PC-9 (cell line): ENCODE measurements at regions not wholly inside any gene's neighbourhood (a gene's known extent, or its start where the extent isn't known, plus 50 kb on each side); places are given as distances from the start of the nearest gene placed in this dataset.
A peak's percentile ranks its signal among the peaks of the same experiment; 100 is the strongest.

Experiments
- BruUV-seq: library from RNA; stranded (reverse); fragments of 400-500 nt; replicated peaks from 2 replicates; lab custom pipeline; 2021; lab: Mats Ljungman, UMichigan
- CTCF ChIA-PET: fragments of 300-600 bp; sonication (Branson Sonifier 250); formaldehyde crosslinking; loops from one replicate; lab custom pipeline; 2022; ENCODE audit warnings: antibody characterized with exemption; lab: Charles Lee
- POLR2A ChIA-PET: fragments of 300-600 bp; sonication (Branson Sonifier 250); formaldehyde crosslinking; loops from one replicate; lab custom pipeline; 2022; ENCODE audit warnings: antibody characterized with exemption; ENCODE audit not compliant: unreplicated experiment; lab: Charles Lee
- DNase-seq, 2 experiments: peaks; one replicate each; pipeline versions ENCODE4 v3.0.0 to v3.0.0-alpha.2; 2015 to 2022; ENCODE audit warnings: mixed read lengths in 1 of 2
- H2AFZ ChIP-seq: fragments of 200-600 bp; sonication (generic); 2 replicates; pipeline ENCODE4 v1.8.1; 2017; ENCODE audit warnings: antibody characterized with exemption
- H3F3A ChIP-seq: fragments of 200-600 bp; sonication (generic); 2 replicates; pipeline ENCODE4 v1.8.1; 2017; ENCODE audit warnings: antibody characterized with exemption, mild to moderate bottlenecking, low read depth; ENCODE audit not compliant: insufficient read depth
- H3K27ac ChIP-seq: fragments of 200-600 bp; sonication (generic); 2 replicates; pipeline ENCODE4 v1.6.1; 2016; ENCODE audit warnings: mixed run types
- H3K27me3 ChIP-seq: fragments of 200-600 bp; sonication (generic); 2 replicates; pipeline ENCODE4 v1.6.1; 2016; ENCODE audit warnings: low read depth, mixed run types; ENCODE audit not compliant: insufficient read depth
- H3K36me3 ChIP-seq: fragments of 200-600 bp; sonication (generic); 2 replicates; pipeline ENCODE4 v1.6.1; 2016; ENCODE audit warnings: low read depth, mixed run types
- H3K4me1 ChIP-seq: fragments of 200-600 bp; sonication (generic); replicated peaks from 2 replicates; pipeline ENCODE4 v1.6.1; 2016; ENCODE audit warnings: mixed run types; ENCODE audit not compliant: insufficient read depth
- H3K4me2 ChIP-seq: fragments of 200-600 bp; sonication (generic); 2 replicates; pipeline ENCODE4 v1.6.1; 2017; ENCODE audit warnings: mixed run types
- H3K4me3 ChIP-seq: fragments of 200-600 bp; sonication (generic); 2 replicates; pipeline ENCODE4 v1.6.1; 2016; ENCODE audit warnings: mixed run types
- H3K79me2 ChIP-seq: fragments of 200-600 bp; sonication (generic); 2 replicates; pipeline ENCODE4 v1.6.1; 2017; ENCODE audit warnings: low read depth, mixed run types
- H3K9me2 ChIP-seq: fragments of 200-600 bp; sonication (generic); 2 replicates; pipeline ENCODE4 v1.8.1; 2017; ENCODE audit warnings: mild to moderate bottlenecking; ENCODE audit not compliant: insufficient read depth
- H3K9me3 ChIP-seq: fragments of 200-600 bp; sonication (generic); 2 replicates; pipeline ENCODE4 v1.8.1; 2016; ENCODE audit warnings: low read depth; ENCODE audit not compliant: insufficient read depth
- H4K20me1 ChIP-seq: fragments of 200-600 bp; sonication (generic); 2 replicates; pipeline ENCODE4 v1.8.1; 2017; ENCODE audit not compliant: insufficient read depth
- EZH2 ChIP-seq: fragments of 200-600 bp; sonication (generic); IDR thresholded peaks from 2 replicates; pipeline ENCODE4 v1.8.0; 2017; ENCODE audit warnings: antibody characterized with exemption, low read depth
- intact Hi-C: fragments of 100-400 bp; cut with micrococcal nuclease; formaldehyde crosslinking; loops from one replicate; pipeline ENCODE4 v1.10.0; 2022; ENCODE audit not compliant: unreplicated experiment
- TF ChIP-seq, protein P1 (sequence below): fragments of 200-600 bp; sonication (generic); conservative IDR thresholded peaks from 2 replicates; pipeline ENCODE4 v1.6.1; 2017; ENCODE audit warnings: mixed run types, antibody characterized with exemption, mild to moderate bottlenecking, moderate library complexity

DNA sequence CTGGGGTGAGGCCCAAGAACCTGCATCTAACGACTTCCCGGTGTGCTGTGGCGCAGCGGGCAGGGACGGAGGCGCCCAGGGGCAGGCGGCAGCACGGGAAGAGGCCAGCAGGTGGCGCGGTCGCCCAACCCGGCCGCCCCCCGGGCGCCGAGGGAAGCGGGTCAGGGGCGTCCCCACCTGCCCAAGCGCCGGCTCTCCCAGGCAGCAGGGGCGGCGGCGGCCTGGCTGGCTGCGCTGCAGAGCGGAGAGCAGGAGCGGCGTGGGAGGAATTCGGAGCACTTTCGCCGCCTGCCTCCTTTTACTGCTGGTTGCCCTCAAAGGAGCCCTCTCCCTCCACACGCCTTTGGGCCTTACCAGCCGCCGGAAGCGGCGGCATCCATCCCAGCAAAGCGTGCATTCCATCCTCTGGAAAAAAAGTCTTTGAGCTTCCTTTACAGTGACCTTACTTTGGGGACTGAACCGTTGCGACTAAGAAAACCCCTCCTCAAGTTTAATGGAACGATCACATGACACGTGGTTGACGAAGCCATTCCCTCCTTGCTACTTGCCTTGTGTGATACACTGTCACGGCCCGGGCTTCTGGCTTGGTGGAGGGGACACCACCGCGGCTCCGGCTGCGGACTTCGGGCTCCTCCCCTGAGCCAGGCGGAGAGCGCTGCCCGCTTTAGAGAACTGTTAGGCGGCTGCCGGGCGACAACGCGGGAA, 106.8 kb upstream of the CLMP start:
- H3K36me3 ChIP-seq: no peaks in the 10 kb centered on the region
- H3F3A ChIP-seq: peaks cover 12% of the 10 kb centered on the region; the same call in 1 of the 2 replicates
- POLR2A ChIA-PET: no interaction called here
- H3K79me2 ChIP-seq: no peaks in the 10 kb centered on the region
- no peaks in the 10 kb centered on the region for H3K27me3 ChIP-seq
- CTCF ChIA-PET: interaction anchor here (0.6 kb wide), 2 partner anchors 88 to 233 kb away, joined by 3 read pairs; no protein-coding TSS in a partner anchor
- no peaks in the 10 kb centered on the region for H3K9me2 ChIP-seq
- peak overlapping the region; percentile 84 for H3K4me2 ChIP-seq
- H2AFZ ChIP-seq: peak overlapping the region; percentile 79
- no peaks in the 10 kb centered on the region for H4K20me1 ChIP-seq
- H3K4me1 ChIP-seq: peaks cover 23% of the 10 kb centered on the region
- H3K9me3 ChIP-seq: no peaks in the 10 kb centered on the region
- H3K27ac ChIP-seq: no peak overlapping the region
- DNase-seq: peak in 1 of 2 experiments; percentile 58
- intact Hi-C loops: loop anchor here (1.0 to 10.0 kb wide), 2 partner anchors 176 to 273 kb away; no protein-coding TSS in a partner anchor
- no TSS peak for BruUV-seq
- peak overlapping the region; percentile 49 for H3K4me3 ChIP-seq
- TF ChIP-seq EZH2: no peak
- TF ChIP-seq, protein P1, sequence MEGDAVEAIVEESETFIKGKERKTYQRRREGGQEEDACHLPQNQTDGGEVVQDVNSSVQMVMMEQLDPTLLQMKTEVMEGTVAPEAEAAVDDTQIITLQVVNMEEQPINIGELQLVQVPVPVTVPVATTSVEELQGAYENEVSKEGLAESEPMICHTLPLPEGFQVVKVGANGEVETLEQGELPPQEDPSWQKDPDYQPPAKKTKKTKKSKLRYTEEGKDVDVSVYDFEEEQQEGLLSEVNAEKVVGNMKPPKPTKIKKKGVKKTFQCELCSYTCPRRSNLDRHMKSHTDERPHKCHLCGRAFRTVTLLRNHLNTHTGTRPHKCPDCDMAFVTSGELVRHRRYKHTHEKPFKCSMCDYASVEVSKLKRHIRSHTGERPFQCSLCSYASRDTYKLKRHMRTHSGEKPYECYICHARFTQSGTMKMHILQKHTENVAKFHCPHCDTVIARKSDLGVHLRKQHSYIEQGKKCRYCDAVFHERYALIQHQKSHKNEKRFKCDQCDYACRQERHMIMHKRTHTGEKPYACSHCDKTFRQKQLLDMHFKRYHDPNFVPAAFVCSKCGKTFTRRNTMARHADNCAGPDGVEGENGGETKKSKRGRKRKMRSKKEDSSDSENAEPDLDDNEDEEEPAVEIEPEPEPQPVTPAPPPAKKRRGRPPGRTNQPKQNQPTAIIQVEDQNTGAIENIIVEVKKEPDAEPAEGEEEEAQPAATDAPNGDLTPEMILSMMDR: peak; percentile 78

DNA sequence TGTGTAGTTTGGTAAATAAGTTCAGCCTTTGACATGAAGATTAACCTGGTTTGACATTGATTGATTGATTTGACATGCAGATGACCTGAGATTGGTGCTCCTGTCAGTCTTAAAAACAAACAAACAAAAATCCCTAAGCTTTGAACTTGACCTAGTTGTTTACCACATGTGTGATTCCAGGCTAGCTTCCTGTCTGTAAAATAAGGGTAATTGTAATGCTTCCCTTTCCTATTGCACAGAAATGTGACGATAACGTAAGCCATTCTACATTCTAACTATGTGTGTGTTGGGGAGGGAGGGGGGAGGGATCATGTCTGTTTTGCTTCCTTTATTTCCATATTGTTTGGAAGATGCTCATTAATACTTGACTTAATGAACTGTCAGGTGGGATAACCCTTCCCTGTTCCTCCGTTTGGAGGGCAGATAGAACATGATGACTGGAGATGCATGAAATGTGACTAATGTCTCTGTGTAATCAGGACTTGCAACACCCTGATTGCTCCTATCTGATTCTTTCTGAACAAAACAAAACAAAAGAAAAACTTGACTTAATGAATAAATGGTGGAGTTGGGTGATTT, 106.1 kb upstream of the CLMP start:
- ChIA-PET POLR2A (no interaction called here), CTCF (interaction anchor here (0.6 kb wide), 2 partner anchors 106 to 232 kb away, joined by 3 read pairs; no protein-coding TSS in a partner anchor)
- intact Hi-C loops: loop anchor here (1.0 to 10.0 kb wide), 2 partner anchors 177 to 274 kb away; no protein-coding TSS in a partner anchor
- Histone ChIP-seq H3K9me3 (no peaks in the 10 kb centered on the region), H3K4me3 (peak overlapping the region; percentile 49), H3K79me2 (no peaks in the 10 kb centered on the region), H3K4me2 (peak overlapping the region; percentile 84), H3F3A (peaks cover 12% of the 10 kb centered on the region; the same call in 1 of the 2 replicates), H3K9me2 (no peaks in the 10 kb centered on the region), H4K20me1 (no peaks in the 10 kb centered on the region), H3K36me3 (no peaks in the 10 kb centered on the region), H3K27me3 (no peaks in the 10 kb centered on the region), H3K27ac (no peak overlapping the region), H3K4me1 (peaks cover 23% of the 10 kb centered on the region), H2AFZ (peak overlapping the region; percentile 79)
- TF ChIP-seq, protein P1: no peak
- TF ChIP-seq EZH2: no peak
- no peak for DNase-seq
- no TSS peak for BruUV-seq

DNA sequence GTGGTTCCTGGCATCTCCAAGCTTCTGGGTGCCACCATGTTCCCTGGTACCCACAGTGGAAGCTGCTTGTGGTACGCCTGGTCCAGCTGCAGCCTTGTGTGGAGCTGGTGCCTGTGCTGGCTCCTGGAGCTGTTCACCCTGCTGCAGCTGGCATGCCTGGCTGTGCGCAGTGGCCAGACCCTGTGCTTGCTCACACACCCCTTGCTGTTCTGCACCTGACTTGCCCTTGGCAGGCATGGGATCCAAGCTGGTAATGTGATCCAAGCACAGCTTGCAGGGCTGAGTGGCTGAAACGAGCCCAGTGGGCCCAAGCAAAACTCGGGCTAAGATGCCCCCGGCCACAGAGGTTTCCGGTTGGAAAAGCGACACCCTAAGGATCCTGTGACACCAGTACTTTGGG, 104.7 kb upstream of the CLMP start:
- no peaks in the 10 kb centered on the region for H4K20me1 ChIP-seq
- no peak overlapping the region for H3K27ac ChIP-seq
- H3K9me2 ChIP-seq: no peaks in the 10 kb centered on the region
- ChIA-PET POLR2A (interaction anchor here (0.6 kb wide), 1 partner anchor 412 kb away, joined by 31 read pairs; no protein-coding TSS in a partner anchor), CTCF (no interaction called here)
- peaks cover 23% of the 10 kb centered on the region for H3K4me1 ChIP-seq
- TF ChIP-seq EZH2: no peak
- TF ChIP-seq, protein P1: no peak
- H2AFZ ChIP-seq: no peak overlapping the region
- H3K27me3 ChIP-seq: no peaks in the 10 kb centered on the region
- no peak overlapping the region for H3K4me2 ChIP-seq
- H3K4me3 ChIP-seq: no peak overlapping the region
- H3K9me3 ChIP-seq: no peaks in the 10 kb centered on the region
- intact Hi-C loops: loop anchor here (10.0 kb wide), 1 partner anchor 275 kb away; no protein-coding TSS in a partner anchor
- H3F3A ChIP-seq: peaks cover 12% of the 10 kb centered on the region; the same call in 1 of the 2 replicates
- BruUV-seq: no TSS peak
- no peaks in the 10 kb centered on the region for H3K36me3 ChIP-seq
- H3K79me2 ChIP-seq: no peaks in the 10 kb centered on the region
- no peak for DNase-seq
